NCI-H524 treated with DMSO at 0.1 percent for 48 hours (cell line): ENCODE measurements at regions not wholly inside any gene's neighbourhood (a gene's known extent, or its start where the extent isn't known, plus 50 kb on each side); places are given as distances from the start of the nearest gene placed in this dataset.
"Not testable (repeated sequence)": the region's sequence is repeated elsewhere in the genome, so short reads cannot be mapped to it uniquely, and the experiment has no call there.

Source experiments
- DNase-seq: peaks from one replicate; lab custom pipeline; 2025; lab: John Stamatoyannopoulos, UW

GRCh38 chr5:124872086-124872485, 125.6 kb upstream of the ZNF608 start:
- DNase-seq: no peak

GRCh38 chr5:124872615-124873014, 126.2 kb upstream of the ZNF608 start:
- DNase-seq: no peak

GRCh38 chr5:124873188-124873587, 126.7 kb upstream of the ZNF608 start:
- DNase-seq: no peak

- no peak for DNase-seq
Observed at GRCh38 chr5:124873713-124874112, 127.3 kb upstream of the ZNF608 start.

GRCh38 chr5:124876566-124876965, 130.1 kb upstream of the ZNF608 start:
- no peak for DNase-seq

GRCh38 chr5:124876983-124877382, 130.5 kb upstream of the ZNF608 start:
- DNase-seq: no peak

GRCh38 chr5:124877501-124878146, 131.2 kb upstream of the ZNF608 start:
- DNase-seq: no peak

GRCh38 chr5:124878583-124879342, 132.3 kb upstream of the ZNF608 start:
- DNase-seq: no peak

GRCh38 chr5:124880903-124881697, 134.7 kb upstream of the ZNF608 start:
- no peak for DNase-seq

GRCh38 chr5:124883681-124884080, 137.2 kb upstream of the ZNF608 start:
- DNase-seq: peak; percentile 22

- no peak for DNase-seq
Observed at GRCh38 chr5:124884114-124884513, 137.7 kb upstream of the ZNF608 start.

GRCh38 chr5:124885490-124885889, 139.1 kb upstream of the ZNF608 start:
- no peak for DNase-seq

GRCh38 chr5:124887223-124887622, 140.8 kb upstream of the ZNF608 start:
- no peak for DNase-seq

- DNase-seq: peak; percentile 10
Observed at GRCh38 chr5:124888050-124888506, 141.6 kb upstream of the ZNF608 start.

GRCh38 chr5:124888622-124889485, 142.4 kb upstream of the ZNF608 start:
- DNase-seq: no peak

- no peak for DNase-seq
Observed at GRCh38 chr5:124889486-124889825, 143.0 kb upstream of the ZNF608 start.

- no peak for DNase-seq
Observed at GRCh38 chr5:124889850-124890249, 143.4 kb upstream of the ZNF608 start.

GRCh38 chr5:124890442-124890841, 144.0 kb upstream of the ZNF608 start:
- DNase-seq: not testable (repeated sequence)

- DNase-seq: no peak
Observed at GRCh38 chr5:124891179-124891578, 144.7 kb upstream of the ZNF608 start.

- DNase-seq: no peak
Observed at GRCh38 chr5:124892185-124892848, 145.9 kb upstream of the ZNF608 start.

GRCh38 chr5:124894541-124894940, 148.1 kb upstream of the ZNF608 start:
- no peak for DNase-seq
